ENCODE measurements at regions not wholly inside any gene's neighbourhood (a gene's known extent, or its start where the extent isn't known, plus 50 kb on each side); places are given as distances from the start of the nearest gene placed in this dataset.

DNA sequence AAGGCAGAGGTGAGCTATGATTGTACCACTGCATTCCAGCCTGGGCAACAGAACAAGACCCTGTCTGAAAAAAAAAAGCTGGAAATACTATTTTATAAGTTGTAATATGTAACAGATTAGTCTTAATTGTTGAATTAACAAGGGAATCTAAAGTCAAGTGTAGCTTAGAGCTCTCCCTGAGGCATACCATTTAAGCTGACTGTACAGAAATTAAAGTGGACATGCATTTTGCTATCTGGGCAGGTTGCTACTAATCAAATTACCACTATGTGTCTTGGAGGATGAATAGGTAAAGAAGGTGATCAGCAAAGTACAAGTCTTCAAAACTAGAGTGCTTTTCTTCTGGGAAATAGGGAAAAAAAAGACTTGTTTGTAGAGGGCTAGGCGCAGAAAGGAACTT, 205.3 kb upstream of the JADE1 start:
- TF ChIP-seq, protein P1, sequence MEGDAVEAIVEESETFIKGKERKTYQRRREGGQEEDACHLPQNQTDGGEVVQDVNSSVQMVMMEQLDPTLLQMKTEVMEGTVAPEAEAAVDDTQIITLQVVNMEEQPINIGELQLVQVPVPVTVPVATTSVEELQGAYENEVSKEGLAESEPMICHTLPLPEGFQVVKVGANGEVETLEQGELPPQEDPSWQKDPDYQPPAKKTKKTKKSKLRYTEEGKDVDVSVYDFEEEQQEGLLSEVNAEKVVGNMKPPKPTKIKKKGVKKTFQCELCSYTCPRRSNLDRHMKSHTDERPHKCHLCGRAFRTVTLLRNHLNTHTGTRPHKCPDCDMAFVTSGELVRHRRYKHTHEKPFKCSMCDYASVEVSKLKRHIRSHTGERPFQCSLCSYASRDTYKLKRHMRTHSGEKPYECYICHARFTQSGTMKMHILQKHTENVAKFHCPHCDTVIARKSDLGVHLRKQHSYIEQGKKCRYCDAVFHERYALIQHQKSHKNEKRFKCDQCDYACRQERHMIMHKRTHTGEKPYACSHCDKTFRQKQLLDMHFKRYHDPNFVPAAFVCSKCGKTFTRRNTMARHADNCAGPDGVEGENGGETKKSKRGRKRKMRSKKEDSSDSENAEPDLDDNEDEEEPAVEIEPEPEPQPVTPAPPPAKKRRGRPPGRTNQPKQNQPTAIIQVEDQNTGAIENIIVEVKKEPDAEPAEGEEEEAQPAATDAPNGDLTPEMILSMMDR (optimal IDR thresholded peaks at IDR 0.05 in 1 of 3, IDR thresholded peaks at IDR 0.05 in 1 of 3, conservative IDR thresholded peaks at IDR 0.05 in 1 of 3; ENCODE audit: extremely low read depth in 1 of 3, insufficient read depth in 2 of 3, low read length in 3 of 3), result no peak
- no peak for TF ChIP-seq EZH2 (IDR thresholded peaks at IDR 0.05; ENCODE audit: low read length)

Data from keratinocyte (primary cell).